IPS-18c (cell line): ENCODE measurements at regions not wholly inside any gene's neighbourhood (a gene's known extent, or its start where the extent isn't known, plus 50 kb on each side); places are given as distances from the start of the nearest gene placed in this dataset.
"Not testable (repeated sequence)": the region's sequence is repeated elsewhere in the genome, so short reads cannot be mapped to it uniquely, and the experiment has no call there.

Source experiments
- H3K4me3 ChIP-seq: 2 replicates; pipeline ENCODE4 v1.7.0; 2013; ENCODE audit warnings: low read depth, mild to moderate bottlenecking, low read length, moderate library complexity; ENCODE audit not compliant: insufficient read depth
- H3K9me3 ChIP-seq: one replicate; pipeline ENCODE4 v1.6.1; 2013; ENCODE audit warnings: mild to moderate bottlenecking, low read length, moderate library complexity; ENCODE audit not compliant: control insufficient read depth, insufficient read depth

DNA sequence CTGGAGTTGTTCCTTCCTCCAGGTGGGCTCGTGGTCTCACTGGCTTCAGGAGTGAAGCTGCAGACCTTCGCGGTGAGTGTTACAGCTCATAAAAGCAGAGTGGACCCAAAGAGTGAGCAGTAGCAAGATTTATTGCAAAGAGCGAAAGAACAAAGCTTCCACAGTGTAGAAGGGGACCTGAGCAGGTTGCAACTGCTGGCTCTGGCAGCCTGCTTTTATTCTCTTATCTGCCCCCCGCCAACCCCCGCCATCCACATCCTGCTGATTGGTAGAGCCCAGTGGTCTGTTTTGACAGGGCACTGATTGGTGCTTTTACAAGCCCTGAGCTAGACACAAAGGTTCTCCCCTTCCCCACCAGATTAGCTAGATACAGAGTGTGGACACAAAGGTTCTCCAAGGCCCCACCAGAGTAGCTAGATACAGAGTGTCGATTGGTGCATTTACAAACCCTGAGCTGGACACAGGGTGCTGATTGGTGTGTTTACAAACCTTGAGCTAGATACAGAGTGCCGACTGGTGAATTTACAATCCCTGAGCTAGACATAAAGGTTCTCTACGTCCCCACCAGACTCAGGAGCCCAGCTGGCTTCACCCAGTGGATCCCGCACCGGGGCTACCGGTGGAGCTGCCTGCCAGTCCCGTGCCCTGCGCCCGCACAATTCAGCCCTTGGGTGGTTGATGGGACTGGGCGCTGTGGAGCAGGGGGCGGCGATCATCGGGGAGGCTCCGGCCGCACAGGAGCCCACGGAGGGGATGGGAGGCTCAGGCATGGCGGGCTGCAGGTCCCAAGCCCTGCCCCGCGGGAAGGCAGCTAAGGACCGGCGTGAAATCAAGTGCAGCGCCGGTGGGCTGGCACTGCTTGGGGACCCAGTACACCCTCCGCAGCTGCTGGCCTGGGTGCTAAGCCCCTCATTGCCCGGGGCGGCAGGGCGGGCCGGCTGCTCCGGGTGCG is 999.5 kb upstream of the SPRY2 start:
- H3K9me3 ChIP-seq, H3K4me3 ChIP-seq: not testable (repeated sequence)

DNA sequence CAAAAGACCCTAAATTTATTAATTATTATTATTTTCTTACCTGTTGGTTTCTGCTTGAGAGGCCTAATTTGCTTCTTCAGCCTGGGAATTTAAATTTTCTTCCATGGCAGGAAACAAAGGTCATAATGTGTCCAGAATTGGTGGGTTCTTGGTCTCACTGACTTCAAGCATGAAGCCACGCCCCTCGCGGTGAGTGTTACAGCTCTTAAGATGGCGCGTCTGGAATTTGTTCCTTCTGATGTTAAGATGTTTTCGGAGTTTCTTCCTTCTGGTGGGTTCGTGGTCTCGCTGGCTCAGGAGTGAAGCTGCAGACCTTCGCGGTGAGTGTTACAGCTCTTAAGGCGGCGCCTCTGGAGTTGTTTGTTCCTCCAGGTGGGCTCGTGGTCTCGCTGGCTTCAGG is 998.7 kb upstream of the SPRY2 start:
- H3K4me3 ChIP-seq, H3K9me3 ChIP-seq: not testable (repeated sequence)

DNA sequence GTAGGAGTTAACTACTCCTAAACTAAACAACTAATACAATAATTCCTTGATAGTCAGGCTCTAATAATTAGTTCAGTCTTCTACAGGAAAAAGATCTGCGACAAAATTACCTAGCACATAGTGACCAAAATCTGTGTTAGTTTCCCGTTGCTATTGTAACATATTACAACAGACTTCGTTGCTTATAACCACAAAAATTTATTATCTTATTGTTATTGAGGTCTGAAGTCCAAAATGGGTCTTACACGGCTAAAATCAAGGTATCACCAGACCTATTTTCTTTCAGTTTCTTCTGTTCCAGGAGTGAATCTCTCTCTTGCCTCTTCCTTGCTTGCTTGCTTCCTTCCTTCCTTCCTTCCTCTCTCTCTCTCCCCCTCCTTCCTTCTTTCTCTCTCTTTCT is 993.6 kb upstream of the SPRY2 start:
- Histone ChIP-seq H3K9me3 (peaks cover 6% of the 10 kb centered on the region), H3K4me3 (no peak overlapping the region)

DNA sequence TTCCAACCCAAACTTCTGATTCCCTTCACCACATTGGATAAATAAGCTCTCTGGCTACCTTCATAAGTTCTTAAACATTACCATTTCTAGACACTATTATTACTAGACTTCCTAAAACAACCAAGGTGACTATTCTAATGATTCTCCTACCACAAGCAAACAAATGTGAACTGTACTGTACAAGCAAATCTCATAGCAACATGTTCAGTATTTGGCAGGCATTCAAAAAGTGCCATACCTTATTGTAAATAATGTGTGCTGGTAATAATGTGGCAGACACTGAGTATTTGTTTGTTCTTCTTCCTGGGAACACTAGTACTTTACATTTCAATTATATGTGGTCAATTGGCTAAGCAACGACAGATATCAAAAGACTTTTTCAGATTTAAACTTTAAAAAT is 986.0 kb upstream of the SPRY2 start:
- H3K4me3 ChIP-seq: no peak overlapping the region
- H3K9me3 ChIP-seq: peaks cover 5% of the 10 kb centered on the region

DNA sequence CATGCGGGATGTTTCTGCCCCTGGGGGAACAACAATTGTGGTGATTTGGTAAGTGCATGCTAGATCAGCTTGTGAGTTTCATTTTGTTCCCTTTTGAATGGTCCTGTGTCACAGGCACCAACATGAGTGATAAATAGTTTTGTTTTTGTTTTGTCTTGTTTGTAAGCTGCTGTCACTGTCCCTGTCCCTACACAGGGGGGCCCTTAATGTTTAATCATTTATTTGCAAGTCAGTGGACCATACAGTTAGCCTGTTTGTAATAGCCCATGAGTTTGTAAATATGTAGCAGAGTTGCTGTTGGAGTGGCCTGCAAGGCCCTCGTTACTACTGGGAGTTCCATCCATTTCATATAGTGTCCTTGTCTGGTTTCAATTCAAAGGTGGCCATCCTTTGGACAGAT is 979.6 kb upstream of the SPRY2 start:
- no peak overlapping the region for H3K4me3 ChIP-seq
- H3K9me3 ChIP-seq: no peaks in the 10 kb centered on the region

DNA sequence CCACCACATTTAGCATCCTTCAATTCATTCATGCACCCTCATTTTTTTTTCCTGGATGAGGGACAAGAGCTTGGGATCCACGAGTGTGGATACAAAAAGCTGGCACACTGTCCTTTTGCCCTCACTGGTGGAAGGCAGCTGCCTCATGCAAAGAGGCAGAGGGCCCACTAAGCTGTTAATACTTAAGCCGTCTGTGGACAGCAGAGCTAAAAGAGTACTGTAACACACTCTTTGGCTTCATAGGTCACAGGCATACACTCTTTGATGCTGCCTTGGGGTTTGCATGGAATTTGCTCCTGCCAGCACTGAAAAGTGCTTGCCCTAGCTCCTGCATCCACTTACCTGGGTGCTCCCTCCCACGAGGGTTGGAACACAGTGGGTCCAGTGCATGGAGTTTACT is 978.4 kb upstream of the SPRY2 start:
- H3K4me3 ChIP-seq: no peak overlapping the region

DNA sequence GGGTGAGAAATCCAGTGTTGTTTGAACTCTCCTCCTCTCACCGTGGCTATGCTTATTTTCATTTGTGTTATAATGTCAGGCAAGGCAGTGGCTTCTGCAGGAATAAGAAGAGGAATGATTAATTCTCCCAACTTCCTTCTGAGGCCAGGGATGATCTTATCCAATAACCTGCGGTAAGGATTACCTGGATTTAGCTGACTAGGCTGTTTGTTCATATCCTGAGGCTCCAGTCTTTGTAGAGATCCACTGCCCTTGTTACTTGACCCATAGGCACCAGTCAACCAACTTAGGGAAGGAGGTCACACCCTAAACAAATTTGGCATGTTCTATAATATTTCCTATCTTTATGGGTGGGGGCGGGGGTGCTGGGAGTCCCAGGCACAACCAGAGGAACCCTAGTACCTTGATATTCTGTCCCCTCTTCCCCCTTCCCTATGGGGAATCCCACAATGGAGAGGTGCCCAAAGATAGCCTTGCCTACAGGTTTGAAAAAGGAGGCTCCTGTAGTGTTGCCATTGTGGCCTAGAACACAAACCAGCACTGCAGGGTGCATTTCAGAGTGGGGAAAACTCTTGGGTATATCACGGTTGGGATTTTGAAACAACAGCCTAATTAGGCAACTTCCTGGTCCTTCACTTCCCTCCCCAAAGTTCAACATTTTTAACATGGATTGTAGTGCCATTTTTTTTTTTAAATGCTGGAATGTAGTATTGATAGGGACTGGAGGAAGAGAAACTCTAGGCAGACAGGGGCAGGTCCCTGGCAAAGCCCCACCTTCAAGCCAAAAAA is 977.5 kb upstream of the SPRY2 start:
- Histone ChIP-seq H3K9me3 (no peaks in the 10 kb centered on the region), H3K4me3 (no peak overlapping the region)

More for the DNA sequence above, 978.4 kb upstream of the SPRY2 start:
- no peaks in the 10 kb centered on the region for H3K9me3 ChIP-seq

DNA sequence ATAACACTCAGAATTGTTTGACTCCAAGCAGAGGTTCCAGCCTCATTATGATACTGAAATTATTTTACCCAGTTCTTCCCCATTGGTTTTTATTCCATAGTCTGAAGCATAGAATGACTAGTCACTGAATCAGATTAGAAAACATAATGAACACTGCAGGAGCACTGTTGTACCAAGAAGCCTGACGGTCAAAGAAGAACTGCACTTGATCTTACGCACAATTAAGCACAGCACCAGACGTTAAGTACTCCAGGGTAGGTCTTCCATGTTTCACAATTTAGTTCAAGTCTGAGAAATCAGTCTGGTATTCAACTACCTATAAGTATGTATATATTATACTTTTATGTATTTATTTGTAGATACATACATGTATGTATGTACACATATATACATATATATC is 973.5 kb upstream of the SPRY2 start:
- no peak overlapping the region for H3K4me3 ChIP-seq
- no peaks in the 10 kb centered on the region for H3K9me3 ChIP-seq

DNA sequence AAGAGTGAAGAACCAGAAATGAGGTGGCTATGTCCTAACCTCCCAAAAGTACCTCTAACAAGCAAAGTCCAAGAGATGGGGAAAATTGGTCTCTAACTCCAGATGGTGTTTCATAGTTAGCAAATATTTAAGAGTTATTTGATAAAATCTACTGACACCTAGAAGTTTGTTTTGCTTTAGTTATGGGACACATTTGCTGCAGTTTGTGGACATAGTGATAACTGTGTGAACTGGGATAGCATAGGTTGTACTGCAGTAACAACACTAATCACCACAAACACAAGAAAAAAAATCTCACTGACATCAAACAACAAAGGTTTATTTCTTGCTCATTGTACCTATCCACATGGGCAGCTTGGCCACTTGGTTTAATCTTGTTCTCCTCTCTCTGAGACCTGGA is 965.0 kb upstream of the SPRY2 start:
- no peaks in the 10 kb centered on the region for H3K9me3 ChIP-seq

DNA sequence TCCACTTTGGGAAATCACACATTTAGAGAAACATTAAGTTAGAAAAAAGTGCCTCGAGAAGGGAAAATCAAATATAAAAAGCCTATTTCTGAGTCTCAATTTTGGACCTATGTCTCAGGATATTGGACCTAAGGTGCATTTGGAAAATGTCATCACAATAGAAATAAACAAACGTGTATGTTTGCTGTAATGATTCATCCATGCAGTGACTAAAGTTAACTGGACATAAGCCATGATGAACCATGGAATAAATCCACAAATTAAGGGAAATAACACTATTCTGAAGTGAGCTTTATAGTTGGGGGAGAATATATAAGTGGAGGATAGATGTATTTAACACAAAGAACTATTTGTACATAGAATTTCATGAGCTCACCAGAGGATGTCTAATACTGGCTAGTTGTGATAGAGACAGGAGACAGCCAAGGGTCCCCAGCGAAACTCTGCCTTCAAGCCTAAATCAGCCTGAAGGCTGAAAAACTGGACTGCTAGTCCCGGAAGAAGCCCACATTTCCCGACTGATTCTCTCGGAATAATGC is 963.3 kb upstream of the SPRY2 start:
- H3K4me3 ChIP-seq: no peak overlapping the region
- no peaks in the 10 kb centered on the region for H3K9me3 ChIP-seq

More for the DNA sequence above, 965.0 kb upstream of the SPRY2 start:
- H3K4me3 ChIP-seq: no peak overlapping the region

DNA sequence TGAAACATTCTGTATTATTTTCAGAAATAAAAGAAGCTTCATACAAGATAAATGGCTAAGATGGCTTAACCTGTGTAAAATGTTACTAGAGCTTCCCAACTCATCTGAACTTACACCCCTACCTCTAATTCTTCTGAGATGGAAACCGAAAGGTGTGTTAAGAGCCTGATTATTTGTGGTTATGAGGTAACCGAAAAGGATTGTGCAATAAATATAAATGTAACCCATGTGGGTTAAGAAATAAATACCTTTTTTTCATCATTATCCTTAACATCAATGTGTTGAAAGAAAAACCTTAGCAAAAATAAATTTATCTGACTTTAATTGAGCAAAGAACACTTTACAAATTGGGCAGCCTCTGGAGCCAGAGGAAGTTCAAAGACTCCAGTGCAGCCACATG is 961.8 kb upstream of the SPRY2 start:
- Histone ChIP-seq H3K9me3 (no peaks in the 10 kb centered on the region), H3K4me3 (no peak overlapping the region)

DNA sequence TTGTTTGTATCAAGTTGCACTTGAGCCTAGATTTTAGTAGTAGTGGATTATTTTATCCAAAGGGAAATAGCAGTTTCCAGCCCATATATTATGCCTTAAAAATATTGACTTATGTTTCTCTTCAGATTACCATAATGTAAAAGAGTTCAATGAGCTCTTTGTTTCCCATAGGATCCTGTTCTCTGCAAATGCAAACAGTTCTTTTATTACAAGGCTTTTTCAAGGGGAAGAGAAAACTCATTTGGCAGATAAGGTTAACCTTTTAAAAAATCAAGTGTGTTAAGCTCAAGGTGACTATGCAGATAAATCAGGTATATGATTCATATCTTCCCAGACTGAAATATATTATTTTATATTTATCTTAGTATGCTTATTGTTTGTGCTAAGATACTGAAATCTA is 961.2 kb upstream of the SPRY2 start:
- H3K4me3 ChIP-seq: no peak overlapping the region

DNA sequence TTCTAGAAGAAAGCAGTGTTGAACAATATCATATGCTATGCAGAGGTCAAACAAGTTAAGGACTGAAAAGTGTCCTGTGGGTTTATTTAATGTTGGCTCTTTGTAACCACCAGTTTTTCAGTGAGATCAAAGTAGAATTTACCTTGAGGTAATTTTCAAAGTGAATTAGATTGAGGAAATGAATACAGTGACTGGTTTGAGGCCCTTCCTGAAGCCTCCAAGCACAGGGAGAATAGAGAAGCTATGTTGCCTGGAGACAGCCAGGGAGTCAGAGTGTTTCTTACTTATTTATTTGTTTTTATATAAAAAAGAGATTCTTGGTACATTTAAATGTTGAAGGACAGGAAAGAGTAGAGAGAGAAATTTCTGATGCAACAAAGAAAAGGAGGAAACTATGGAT is 954.3 kb upstream of the SPRY2 start:
- Histone ChIP-seq H3K4me3 (no peak overlapping the region), H3K9me3 (no peaks in the 10 kb centered on the region)

More for the DNA sequence above, 961.2 kb upstream of the SPRY2 start:
- no peaks in the 10 kb centered on the region for H3K9me3 ChIP-seq

DNA sequence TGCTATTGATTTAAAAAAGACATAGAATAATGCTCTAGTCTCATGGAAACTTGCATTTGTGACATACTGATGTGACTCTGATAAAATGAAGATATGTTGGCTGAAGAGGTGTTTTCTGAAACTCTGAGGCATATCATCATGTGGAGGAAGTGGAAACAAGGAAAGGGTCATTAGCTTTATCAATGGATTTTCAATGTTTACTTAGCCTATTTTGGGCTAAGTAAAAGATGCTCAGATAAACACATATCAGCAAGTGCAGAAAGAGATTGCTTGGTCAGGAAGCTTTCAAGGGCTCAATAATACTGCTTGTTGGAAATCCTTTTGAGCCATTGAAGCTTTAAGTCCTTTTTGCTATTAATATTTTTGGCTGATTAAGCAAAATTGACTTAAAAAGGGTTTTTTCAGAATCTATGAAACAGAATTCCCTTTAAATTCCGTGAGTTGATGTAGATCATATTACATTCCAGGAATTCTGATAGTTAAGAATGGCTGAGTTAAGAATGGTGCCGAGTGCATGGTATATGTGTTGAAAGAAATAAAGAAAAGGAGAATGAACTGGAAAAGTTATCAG is 952.8 kb upstream of the SPRY2 start:
- H3K4me3 ChIP-seq: no peak overlapping the region
- H3K9me3 ChIP-seq: no peaks in the 10 kb centered on the region

DNA sequence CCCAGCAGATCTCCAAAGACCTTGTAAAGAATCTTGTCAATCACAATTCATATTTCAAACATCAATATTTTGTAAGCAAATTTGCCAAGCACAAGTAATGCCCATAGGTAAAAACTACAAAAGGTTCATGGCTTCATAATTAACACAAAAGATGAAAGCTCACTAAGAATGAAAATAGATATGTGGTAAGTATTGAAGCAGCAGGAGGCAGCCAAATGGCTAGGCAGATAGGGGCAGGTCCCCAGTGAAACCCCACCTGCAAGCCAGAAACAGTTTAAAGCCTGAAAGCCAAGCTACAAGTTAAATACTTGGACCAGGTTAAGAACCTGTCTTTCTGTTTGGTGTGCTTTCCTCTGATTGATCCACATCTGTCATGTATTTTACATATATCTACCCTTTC is 942.6 kb upstream of the SPRY2 start:
- H3K4me3 ChIP-seq: no peak overlapping the region

DNA sequence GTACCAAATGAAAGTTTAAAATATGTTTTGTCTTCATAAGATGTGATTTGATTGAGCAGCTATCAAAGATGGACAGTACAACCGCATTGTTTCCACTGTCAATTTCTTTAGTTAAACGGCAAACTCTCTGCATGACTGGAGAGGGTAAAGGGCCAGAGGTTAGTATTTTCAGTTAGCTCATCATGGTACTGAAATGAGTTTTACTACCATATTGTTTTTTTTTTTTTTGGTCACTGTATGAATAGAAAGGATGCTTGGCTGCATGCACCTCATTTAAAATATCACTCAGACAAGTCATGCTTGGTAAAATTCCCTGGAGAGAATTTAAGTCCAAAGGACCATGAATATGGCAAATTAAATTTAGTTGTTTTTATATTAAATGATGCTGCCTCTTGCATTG is 942.1 kb upstream of the SPRY2 start:
- H3K9me3 ChIP-seq: peaks cover 2% of the 10 kb centered on the region
- no peak overlapping the region for H3K4me3 ChIP-seq

More for the DNA sequence above, 942.6 kb upstream of the SPRY2 start:
- peaks cover 2% of the 10 kb centered on the region for H3K9me3 ChIP-seq

DNA sequence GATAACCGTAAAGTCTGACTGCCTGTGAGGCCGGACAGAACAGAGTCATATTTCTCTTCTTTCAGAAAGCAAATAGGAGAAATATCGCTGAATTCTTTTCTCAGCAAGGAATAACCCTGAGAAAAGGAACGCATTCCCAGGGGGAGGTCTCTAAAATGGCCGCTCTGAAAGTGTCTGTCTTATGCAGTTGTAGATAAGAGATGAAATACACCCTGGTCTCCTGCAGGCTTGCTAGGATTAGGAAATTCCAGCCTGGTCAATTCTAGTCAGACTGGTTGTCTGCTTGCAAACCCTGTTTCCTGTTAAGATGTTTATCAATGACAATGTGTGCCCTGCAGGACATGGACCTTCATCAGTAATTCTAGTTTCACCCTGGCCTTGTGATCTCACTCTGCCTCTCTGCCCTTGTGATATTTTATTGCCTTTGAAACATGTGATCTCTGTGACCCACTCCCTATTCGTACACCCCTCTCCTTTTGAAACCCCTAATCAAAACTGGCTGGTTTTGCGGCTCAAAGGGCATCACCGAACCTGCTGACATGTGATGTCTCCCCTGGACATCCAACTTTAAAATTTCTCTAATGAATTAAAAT is 934.8 kb upstream of the SPRY2 start:
- Histone ChIP-seq H3K4me3 (no peak overlapping the region), H3K9me3 (peaks cover 2% of the 10 kb centered on the region)
